ENCODE measurements at regions not wholly inside any gene's neighbourhood (a gene's known extent, or its start where the extent isn't known, plus 50 kb on each side); places are given as distances from the start of the nearest gene placed in this dataset.

DNA sequence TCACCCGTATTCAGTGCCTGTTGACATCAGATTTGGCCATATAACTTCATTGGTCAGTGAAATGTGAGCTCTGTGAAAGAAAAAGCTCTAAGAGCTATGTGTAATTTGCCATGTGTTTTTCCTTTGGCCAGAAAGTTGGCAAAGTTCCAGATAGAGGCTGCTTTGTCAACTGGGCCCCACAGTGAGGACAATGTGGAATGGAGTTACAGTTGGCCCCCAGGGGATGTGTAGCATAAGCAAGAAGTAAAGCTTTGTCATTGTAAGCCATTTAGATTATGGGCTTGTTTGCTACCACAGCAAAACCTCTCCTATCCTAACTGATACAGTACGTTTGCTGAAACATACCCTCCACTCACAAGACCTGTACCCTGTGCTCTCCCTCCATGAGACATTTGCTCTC is 119.1 kb upstream of the HABP2 start:
- TF ChIP-seq, protein P1, sequence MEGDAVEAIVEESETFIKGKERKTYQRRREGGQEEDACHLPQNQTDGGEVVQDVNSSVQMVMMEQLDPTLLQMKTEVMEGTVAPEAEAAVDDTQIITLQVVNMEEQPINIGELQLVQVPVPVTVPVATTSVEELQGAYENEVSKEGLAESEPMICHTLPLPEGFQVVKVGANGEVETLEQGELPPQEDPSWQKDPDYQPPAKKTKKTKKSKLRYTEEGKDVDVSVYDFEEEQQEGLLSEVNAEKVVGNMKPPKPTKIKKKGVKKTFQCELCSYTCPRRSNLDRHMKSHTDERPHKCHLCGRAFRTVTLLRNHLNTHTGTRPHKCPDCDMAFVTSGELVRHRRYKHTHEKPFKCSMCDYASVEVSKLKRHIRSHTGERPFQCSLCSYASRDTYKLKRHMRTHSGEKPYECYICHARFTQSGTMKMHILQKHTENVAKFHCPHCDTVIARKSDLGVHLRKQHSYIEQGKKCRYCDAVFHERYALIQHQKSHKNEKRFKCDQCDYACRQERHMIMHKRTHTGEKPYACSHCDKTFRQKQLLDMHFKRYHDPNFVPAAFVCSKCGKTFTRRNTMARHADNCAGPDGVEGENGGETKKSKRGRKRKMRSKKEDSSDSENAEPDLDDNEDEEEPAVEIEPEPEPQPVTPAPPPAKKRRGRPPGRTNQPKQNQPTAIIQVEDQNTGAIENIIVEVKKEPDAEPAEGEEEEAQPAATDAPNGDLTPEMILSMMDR (IDR thresholded peaks at IDR 0.05): no peak
- TF ChIP-seq EP300 (IDR thresholded peaks at IDR 0.05): no peak

Data from tibial nerve (tissue), 4 donors.